ENCODE measurements at regions not wholly inside any gene's neighbourhood (a gene's known extent, or its start where the extent isn't known, plus 50 kb on each side); places are given as distances from the start of the nearest gene placed in this dataset.
"Not testable (repeated sequence)": the region's sequence is repeated elsewhere in the genome, so short reads cannot be mapped to it uniquely, and the experiment has no call there.

- no peak for DNase-seq
Observed at GRCh38 chr13:87123987-87124784, 547.0 kb upstream of the SLITRK5 start.

- no peak for DNase-seq
Observed at GRCh38 chr13:87124785-87125074, 546.4 kb upstream of the SLITRK5 start.

GRCh38 chr13:87128036-87128435 is 543.1 kb upstream of the SLITRK5 start:
- no peak for DNase-seq

- DNase-seq = no peak
Observed at GRCh38 chr13:87128491-87128890, 542.7 kb upstream of the SLITRK5 start.

- DNase-seq = no peak
Observed at GRCh38 chr13:87129602-87130300, 541.4 kb upstream of the SLITRK5 start.

GRCh38 chr13:87130423-87130822 is 540.7 kb upstream of the SLITRK5 start:
- no peak for DNase-seq

- DNase-seq = no peak
Observed at GRCh38 chr13:87131611-87132010, 539.6 kb upstream of the SLITRK5 start.

GRCh38 chr13:87138866-87139265 is 532.3 kb upstream of the SLITRK5 start:
- no peak for DNase-seq

- DNase-seq = no peak
Observed at GRCh38 chr13:87147076-87147475, 524.1 kb upstream of the SLITRK5 start.

GRCh38 chr13:87153371-87153770 is 517.8 kb upstream of the SLITRK5 start:
- no peak for DNase-seq

GRCh38 chr13:87166348-87166747 is 504.8 kb upstream of the SLITRK5 start:
- no peak for DNase-seq

- no peak for DNase-seq
Observed at GRCh38 chr13:87168390-87168789, 502.8 kb upstream of the SLITRK5 start.

- no peak for DNase-seq
Observed at GRCh38 chr13:87169337-87169736, 501.8 kb upstream of the SLITRK5 start.

- DNase-seq = no peak
Observed at GRCh38 chr13:87172166-87172835, 498.9 kb upstream of the SLITRK5 start.

GRCh38 chr13:87185138-87185537 is 486.0 kb upstream of the SLITRK5 start:
- not testable (repeated sequence) for DNase-seq

GRCh38 chr13:87186647-87187046 is 484.5 kb upstream of the SLITRK5 start:
- DNase-seq = not testable (repeated sequence)

- not testable (repeated sequence) for DNase-seq
Observed at GRCh38 chr13:87191485-87191884, 479.7 kb upstream of the SLITRK5 start.

GRCh38 chr13:87198371-87198770 is 472.8 kb upstream of the SLITRK5 start:
- DNase-seq = no peak

GRCh38 chr13:87206708-87207107 is 464.5 kb upstream of the SLITRK5 start:
- DNase-seq = no peak

- DNase-seq = no peak
Observed at GRCh38 chr13:87207280-87208003, 463.7 kb upstream of the SLITRK5 start.

- no peak for DNase-seq
Observed at GRCh38 chr13:87208636-87209035, 462.5 kb upstream of the SLITRK5 start.

- DNase-seq = peak; percentile 4
Observed at GRCh38 chr13:87234981-87235380, 436.2 kb upstream of the SLITRK5 start.

GRCh38 chr13:87235621-87236020 is 435.6 kb upstream of the SLITRK5 start:
- DNase-seq = no peak
